Frontal cortex (tissue), 3 donors: ENCODE measurements at regions not wholly inside any gene's neighbourhood (a gene's known extent, or its start where the extent isn't known, plus 50 kb on each side); places are given as distances from the start of the nearest gene placed in this dataset.

Experiments
- DNase-seq, 2 donors: peaks; one replicate each; pipeline ENCODE4 v3.0.0; 2012; ENCODE audit warnings: low spot score in 2 of 2
- FAIRE-seq: peaks from 2 replicates; lab custom pipeline; 2012; peaks lifted over from hg19 to GRCh38; lab: Jason Lieb, UNC
- donor health status: control.
- donor health status: control.
- donor health status: control.

- no peak for FAIRE-seq
These were observed 75.4 kb upstream of the MAP4K3 start for GRCh38 chr2:39512434-39512935.

GRCh38 chr2:39512941-39513340 is 75.9 kb upstream of the MAP4K3 start:
- no peak for DNase-seq
- no peak for FAIRE-seq

More at GRCh38 chr2:39512434-39512935, 75.4 kb upstream of the MAP4K3 start:
- no peak for DNase-seq

DNA sequence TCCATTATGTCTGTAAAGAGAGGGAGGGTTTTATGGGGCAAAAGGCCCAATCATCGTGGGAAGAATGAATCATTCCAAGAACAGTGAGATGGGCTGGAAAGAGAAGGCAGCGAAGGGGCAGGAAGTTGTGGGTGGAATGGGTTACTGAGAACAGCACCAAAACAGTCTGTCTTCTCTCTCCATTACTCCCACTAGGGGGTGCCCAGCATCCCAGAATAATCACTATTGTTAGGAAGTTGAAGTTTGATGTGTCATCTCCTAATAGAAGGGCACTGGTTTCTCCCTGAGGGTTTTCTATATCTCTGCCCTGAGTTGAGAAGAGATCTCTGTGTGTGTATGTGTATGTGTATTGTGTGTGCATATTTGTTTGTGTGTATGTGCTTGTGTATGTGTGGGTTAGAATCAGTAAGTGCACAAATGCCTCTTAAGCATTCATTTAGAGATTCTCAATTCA is 76.6 kb upstream of the MAP4K3 start:
- no peak for FAIRE-seq
- peak; percentile 5 to 36 for DNase-seq

- no peak for FAIRE-seq
- no peak for DNase-seq
These were observed 77.7 kb upstream of the MAP4K3 start for GRCh38 chr2:39514825-39515224.

DNA sequence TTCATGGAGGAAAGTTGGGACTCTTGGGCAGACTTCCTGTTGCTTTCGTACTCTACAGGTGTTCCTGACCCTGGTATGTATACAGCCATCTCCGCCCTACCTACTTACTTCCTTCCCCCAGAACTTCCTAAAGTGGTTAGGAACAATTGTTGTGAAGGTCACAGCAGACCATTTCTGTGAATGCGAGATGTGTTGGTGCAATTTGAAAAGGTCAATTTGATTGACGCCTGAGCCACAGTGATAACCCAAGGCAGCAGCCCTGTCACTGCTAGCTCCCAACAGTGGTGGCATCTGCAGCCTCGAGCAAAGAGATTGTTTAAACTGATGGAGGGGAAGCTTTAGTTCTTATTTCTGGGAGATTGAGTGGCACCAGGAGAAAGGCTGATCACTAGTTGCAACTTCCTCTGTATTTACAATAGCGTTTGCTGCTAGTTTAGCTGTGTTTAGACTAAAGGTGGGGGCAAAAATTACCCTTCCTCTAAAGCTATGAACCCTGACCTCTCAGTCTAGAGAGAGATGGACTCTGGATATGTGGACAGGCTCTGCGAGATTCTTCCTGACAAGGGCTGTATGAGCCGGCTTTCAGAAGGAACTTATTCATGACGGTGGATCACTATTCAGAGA is 78.3 kb upstream of the MAP4K3 start:
- FAIRE-seq = no peak

GRCh38 chr2:39515897-39516346 is 78.8 kb upstream of the MAP4K3 start:
- no peak for FAIRE-seq
- no peak for DNase-seq

More for the DNA sequence above, 78.3 kb upstream of the MAP4K3 start:
- DNase-seq = no peak

DNA sequence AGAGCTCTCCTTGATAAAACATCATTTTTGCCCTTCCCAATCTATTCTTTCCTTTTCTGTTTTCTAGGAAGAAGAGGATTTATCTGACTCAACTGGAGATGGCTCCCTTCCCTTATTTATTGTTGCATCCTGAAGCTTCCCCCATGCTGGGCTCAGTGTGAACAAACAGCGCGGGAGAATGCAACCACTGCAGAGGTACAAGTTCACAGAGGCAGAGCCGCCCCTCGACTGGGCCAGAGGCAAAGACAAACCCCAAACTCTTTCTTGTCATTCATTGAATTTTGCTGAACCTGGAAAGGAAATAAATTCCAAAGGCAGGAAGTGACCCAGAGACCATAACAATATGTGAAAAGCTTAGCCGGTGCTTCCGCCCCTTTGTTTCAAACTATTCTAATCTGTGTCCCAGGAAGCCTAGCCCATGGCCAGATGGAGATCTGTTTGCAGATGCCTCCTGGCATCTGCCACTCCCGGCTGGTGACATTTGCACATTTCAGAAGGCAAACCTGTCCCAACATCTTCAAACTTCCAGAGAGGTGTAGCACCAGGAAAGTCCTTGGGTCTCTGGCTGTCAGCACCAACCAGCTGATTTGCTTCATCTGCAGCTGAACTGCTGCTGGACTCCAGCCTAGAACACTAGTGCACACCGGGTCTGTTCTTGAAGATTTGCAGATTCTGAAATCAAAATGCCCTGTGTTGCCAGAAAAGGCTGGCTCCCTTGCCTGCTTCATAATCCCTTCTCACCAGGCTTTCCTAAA is 79.4 kb upstream of the MAP4K3 start:
- FAIRE-seq (no peak), DNase-seq (peak in 1 of 2 donors; percentile 11)

DNA sequence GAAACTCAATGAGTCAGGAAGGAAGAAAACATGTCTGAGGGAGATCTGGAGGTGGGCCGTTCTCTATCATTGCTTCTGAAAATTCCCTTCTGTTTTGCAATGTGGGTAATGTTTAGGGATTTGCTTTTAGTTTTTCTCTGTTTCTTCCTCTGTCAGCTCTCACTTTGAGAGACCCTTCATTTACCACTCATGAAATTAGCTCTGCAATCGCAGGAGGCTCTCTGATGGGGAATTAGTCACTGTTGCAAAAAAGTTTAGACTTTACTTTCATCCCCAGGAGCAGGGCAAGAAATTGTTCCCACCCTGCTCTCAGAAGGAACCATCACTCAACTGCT is 80.0 kb upstream of the MAP4K3 start:
- no peak for DNase-seq
- FAIRE-seq = no peak

DNA sequence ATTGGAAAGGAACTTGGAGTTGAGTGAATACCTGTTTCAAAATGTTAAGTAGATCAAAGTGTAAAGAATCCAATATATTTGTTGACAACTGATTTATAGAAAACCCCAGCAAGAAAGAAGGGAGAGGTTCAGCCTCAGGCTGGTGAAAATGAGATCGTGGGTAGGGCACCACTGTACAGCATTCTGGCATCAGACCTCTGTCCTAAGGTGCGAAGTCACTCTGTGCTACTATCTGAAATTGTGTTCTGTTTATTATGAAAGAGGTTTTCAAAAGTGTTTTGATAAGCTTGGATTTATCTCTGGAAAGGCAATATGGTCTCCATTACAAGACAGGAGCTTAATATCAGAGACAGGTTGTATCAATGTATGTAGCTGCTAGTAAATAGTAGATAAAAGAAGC is 80.5 kb upstream of the MAP4K3 start:
- DNase-seq (no peak), FAIRE-seq (no peak)

DNA sequence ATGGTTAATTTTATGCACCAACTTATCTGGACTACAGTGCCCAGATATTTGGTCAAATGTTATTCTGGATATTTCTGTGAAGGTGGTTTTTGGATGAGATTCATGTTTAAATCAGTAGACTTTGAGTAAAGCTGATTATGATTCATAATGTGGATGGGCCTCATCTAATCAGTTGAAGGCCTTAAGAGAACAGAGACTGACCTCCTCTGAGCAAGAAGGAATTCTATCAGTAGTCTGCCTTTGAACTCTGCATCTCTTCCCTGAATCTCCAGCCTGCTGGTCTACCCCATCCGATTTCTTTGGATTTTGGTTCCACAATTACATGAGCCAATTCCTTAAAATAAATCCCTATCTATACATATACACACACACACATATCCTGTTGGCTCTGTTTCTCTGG is 82.8 kb upstream of the MAP4K3 start:
- DNase-seq (no peak), FAIRE-seq (no peak)

DNA sequence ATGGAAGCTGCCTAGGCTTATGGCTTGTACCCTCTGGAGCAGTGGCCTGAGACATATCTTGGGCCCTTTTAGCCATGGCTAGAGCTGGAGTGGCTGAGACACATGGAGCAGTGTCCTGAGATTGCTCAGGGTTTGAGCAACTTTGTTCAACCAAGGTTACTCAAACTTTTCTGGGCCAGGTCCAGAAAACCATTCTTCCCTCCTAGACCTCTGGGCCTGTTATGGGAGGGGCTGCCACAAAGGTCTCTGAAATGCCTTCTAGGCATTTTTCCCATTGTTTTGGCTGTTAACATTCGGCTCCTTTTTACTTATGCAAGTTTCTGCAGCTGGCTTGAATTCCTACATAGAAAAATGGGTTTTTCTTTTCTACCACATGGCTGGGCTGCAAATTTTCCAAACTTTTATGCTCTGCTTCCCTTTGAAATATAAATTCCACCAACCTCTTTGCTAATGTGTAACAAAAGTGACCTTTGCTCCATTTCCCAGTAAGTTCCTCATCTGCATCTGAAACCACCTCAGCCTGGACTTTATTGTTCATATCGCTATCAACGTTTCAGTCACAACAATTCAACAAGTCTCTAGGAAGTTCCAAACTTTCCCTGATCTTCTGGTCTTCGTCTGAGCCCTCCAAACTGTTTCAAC is 84.9 kb upstream of the MAP4K3 start:
- no peak for FAIRE-seq
- DNase-seq = no peak

DNA sequence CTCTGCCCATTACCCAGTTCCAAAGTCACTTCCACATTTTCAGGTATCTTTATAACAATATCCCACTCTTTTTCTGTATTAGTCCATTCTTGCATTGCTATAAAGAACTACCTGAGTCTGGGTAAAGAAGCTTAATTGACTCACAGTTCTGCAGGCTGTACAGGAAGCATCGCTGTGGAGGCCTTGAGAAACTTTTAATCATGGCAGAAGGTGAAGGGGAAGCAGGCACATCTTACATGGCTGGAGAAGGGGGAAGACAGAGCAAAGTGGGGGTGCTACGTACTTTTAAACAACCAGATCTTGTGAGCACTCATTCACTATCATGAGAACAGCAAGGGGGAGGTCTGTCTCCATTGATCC is 85.4 kb upstream of the MAP4K3 start:
- no peak for FAIRE-seq
- no peak for DNase-seq

- FAIRE-seq (no peak), DNase-seq (no peak)
These were observed 86.4 kb upstream of the MAP4K3 start for GRCh38 chr2:39523308-39524044.

- FAIRE-seq (no peak), DNase-seq (no peak)
These were observed 87.0 kb upstream of the MAP4K3 start for GRCh38 chr2:39524061-39524460.

GRCh38 chr2:39524756-39525635 is 87.9 kb upstream of the MAP4K3 start:
- FAIRE-seq (no peak), DNase-seq (no peak)

- DNase-seq (no peak), FAIRE-seq (no peak)
These were observed 88.7 kb upstream of the MAP4K3 start for GRCh38 chr2:39525636-39526412.

- FAIRE-seq (no peak), DNase-seq (no peak)
These were observed 91.6 kb upstream of the MAP4K3 start for GRCh38 chr2:39528701-39529100.

DNA sequence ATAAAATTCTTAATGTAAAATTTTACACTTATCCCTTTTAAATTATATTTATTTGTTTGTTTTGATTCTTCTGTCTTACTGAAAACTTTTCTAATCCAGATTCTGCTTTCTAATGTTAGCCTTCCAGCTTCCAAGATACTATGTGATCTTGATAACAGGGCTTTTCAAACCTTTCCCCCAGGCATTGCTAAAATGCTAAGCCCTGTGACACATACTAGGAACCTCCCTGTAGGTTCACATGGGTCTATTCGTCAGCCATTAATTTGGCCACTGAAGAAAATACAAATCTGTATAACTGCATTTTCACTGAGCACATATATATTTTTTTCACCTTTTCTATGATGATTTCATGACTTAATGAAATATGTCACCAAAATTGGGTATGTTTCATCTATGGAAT is 92.8 kb upstream of the MAP4K3 start:
- DNase-seq = no peak
- no peak for FAIRE-seq

GRCh38 chr2:39530411-39530866 is 93.4 kb upstream of the MAP4K3 start:
- DNase-seq = no peak
- FAIRE-seq = no peak
